ENCODE measurements at regions not wholly inside any gene's neighbourhood (a gene's known extent, or its start where the extent isn't known, plus 50 kb on each side); places are given as distances from the start of the nearest gene placed in this dataset.

GRCh38 chr15:60076582-60077276, 72.6 kb downstream of the FOXB1 start:
- TF ChIP-seq CTCF (IDR thresholded peaks at IDR 0.05) (no peak), ZFX (IDR thresholded peaks at IDR 0.05; ENCODE audit: borderline replicate concordance) (no peak)
